HFF-Myc (cell line): ENCODE measurements at regions not wholly inside any gene's neighbourhood (a gene's known extent, or its start where the extent isn't known, plus 50 kb on each side); places are given as distances from the start of the nearest gene placed in this dataset.

Experiments used
- DNase-seq: peaks from one replicate; pipeline ENCODE4 v3.0.0-alpha.2; 2011; ENCODE audit warnings: low read depth; ENCODE audit errors: extremely low read depth
- H3K4me3 ChIP-seq: replicated peaks from 2 replicates; pipeline ENCODE4 v1.5.1; 2011; ENCODE audit warnings: low read depth, mild to moderate bottlenecking, control low read depth, low read length
- TF ChIP-seq, protein P1 (sequence below): IDR thresholded peaks from 2 replicates; pipeline ENCODE4 v1.5.1; 2012; ENCODE audit warnings: mild to moderate bottlenecking, low read depth, low read length, control low read depth; ENCODE audit errors: missing control alignments

DNA sequence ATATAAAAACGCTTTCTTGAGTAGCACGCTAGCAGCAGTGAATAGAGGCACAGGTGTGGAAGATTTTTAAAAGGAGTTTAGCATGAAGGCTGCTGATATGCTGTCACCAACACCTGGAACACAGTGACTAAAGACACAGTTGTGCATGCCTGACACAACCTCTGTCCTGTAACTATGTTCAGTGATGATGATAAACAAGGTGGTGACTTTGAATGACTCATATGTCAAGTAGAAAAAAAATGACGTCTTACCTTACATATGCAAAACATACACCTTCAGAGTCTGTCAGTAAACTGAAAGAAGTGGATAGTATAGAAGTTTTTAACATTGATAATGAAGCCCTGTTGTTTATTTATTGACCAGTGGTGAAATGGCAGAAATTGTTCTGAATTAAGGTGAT is 66.2 kb upstream of the ADCY2 start:
- no peak overlapping the region for H3K4me3 ChIP-seq
- TF ChIP-seq, protein P1, sequence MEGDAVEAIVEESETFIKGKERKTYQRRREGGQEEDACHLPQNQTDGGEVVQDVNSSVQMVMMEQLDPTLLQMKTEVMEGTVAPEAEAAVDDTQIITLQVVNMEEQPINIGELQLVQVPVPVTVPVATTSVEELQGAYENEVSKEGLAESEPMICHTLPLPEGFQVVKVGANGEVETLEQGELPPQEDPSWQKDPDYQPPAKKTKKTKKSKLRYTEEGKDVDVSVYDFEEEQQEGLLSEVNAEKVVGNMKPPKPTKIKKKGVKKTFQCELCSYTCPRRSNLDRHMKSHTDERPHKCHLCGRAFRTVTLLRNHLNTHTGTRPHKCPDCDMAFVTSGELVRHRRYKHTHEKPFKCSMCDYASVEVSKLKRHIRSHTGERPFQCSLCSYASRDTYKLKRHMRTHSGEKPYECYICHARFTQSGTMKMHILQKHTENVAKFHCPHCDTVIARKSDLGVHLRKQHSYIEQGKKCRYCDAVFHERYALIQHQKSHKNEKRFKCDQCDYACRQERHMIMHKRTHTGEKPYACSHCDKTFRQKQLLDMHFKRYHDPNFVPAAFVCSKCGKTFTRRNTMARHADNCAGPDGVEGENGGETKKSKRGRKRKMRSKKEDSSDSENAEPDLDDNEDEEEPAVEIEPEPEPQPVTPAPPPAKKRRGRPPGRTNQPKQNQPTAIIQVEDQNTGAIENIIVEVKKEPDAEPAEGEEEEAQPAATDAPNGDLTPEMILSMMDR = no peak
- DNase-seq = no peak

GRCh38 chr5:7330256-7330655 is 65.7 kb upstream of the ADCY2 start:
- TF ChIP-seq, protein P1 = no peak
- H3K4me3 ChIP-seq = no peak overlapping the region
- DNase-seq = no peak

DNA sequence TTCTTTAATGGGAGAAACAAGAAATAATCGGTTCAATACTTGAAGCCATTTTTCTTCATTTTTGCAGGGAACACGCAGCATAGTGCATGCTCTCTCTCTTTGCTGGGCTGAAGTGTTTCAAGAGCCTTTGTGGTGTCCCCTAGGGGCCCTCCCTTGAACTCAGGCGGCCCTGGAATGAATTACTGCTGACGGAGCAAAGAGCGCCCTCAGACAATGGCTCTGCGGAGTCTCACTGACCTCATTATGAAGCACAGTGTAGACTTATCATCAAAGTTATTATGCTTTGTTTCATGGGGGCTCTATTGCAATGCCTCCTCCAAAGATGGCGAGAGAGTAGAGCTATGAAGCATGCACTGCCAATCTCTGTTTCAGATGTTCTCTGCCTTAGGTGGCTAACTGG is 64.8 kb upstream of the ADCY2 start:
- no peak for DNase-seq
- TF ChIP-seq, protein P1 = no peak
- H3K4me3 ChIP-seq = no peak overlapping the region
